Globus pallidus (tissue), 1 donor: ENCODE measurements at regions not wholly inside any gene's neighbourhood (a gene's known extent, or its start where the extent isn't known, plus 50 kb on each side); places are given as distances from the start of the nearest gene placed in this dataset.
"Not testable (repeated sequence)": the region's sequence is repeated elsewhere in the genome, so short reads cannot be mapped to it uniquely, and the experiment has no call there.

Source experiments
- DNase-seq: peaks from one replicate; pipeline ENCODE4 v3.0.0-alpha.2; 2015; ENCODE audit warnings: low spot score

GRCh38 chr1:65590279-65590678 lies 169.8 kb downstream of the LEPR start:
- no peak for DNase-seq

DNA sequence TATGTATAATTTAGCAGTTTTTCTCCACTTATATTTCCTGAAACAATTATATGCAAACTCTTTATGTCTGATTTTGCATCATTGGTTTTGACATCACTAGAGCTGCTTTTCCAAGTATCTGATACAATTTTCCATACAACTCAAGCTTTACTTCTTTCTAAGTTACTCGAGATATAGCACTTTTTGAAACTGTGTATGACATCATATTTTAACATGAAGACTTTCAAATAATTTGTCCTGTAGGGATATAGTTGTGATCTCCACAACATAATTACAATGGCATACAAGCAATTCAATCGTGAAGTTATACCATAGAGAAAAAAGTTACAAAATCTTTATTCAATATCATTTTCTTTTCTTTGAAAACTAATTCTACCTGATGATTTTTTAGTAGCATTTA lies 173.0 kb downstream of the LEPR start:
- no peak for DNase-seq

DNA sequence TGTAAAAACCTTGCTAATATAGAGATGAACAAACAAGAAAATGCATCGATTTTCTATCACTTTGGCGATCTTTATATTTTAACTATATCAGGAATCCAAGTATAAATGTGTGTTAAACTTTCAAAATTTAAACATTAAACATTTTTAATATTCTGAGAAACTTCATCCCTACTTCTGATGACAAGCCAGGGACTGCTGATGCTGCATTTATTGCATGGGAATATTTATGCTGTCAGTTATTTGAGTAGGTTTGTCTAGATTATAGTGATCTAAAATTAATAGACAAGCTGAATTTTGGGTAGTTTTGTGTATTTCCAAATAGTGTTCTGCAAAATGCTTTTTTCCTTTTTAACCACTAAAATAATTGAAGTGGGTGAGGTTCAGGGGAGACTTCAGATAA lies 175.3 kb downstream of the LEPR start:
- no peak for DNase-seq

DNA sequence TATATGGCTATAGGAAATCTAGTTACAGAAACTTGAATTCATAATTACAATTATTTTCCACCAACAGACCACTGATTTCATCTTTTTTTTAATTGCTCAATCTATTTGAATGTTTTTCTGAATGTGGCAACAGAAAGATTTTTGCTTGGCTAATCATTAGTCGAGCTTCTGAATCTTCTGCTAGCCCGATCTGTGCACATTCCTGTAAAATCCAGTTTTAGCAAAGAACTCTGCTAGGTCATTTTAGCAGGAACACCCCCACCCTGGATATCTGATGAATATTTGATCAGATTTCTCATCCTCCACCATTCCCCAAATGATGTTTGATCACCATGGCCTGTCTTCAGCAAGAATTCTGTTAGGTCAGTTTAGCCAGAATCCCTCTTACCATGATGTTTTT lies 176.3 kb downstream of the LEPR start:
- DNase-seq = no peak

GRCh38 chr1:65605621-65606020 lies 185.2 kb downstream of the LEPR start:
- DNase-seq = no peak

- no peak for DNase-seq
These were observed 186.0 kb downstream of the LEPR start for GRCh38 chr1:65606426-65606825.

DNA sequence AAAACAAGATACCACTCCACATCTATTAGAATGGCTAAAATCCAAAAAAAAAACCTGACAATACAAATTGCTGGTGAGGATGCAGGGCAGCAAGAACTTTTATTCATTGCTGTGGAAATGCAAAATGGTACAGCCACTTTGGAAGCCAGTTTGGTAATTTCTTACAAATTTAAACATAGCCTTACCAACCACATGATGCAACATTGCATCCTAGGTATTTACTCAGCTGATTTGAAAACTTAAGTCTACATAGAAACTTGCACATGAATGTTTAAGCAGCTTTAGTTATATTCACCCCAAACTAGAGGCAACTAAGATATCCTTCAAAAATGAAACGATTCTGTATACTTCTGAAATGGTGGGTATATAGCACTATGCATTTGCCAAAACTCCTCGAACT lies 178.8 kb upstream of the PDE4B start:
- DNase-seq = no peak

DNA sequence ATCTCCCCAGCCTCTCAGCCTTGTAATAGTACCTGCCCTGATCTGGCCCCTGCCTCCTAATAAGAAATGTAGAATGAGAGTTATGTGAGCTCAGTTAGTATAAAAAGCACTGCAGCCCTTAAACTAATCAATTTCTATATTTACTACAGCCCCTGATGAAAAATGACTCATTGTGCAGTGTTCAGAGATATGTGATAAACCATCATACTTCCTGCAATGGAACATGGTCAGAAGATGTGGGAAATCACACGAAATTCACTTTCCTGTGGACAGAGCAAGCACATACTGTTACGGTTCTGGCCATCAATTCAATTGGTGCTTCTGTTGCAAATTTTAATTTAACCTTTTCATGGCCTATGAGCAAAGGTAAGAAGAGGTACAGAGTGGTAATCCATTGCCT lies 176.8 kb upstream of the PDE4B start:
- DNase-seq = no peak

DNA sequence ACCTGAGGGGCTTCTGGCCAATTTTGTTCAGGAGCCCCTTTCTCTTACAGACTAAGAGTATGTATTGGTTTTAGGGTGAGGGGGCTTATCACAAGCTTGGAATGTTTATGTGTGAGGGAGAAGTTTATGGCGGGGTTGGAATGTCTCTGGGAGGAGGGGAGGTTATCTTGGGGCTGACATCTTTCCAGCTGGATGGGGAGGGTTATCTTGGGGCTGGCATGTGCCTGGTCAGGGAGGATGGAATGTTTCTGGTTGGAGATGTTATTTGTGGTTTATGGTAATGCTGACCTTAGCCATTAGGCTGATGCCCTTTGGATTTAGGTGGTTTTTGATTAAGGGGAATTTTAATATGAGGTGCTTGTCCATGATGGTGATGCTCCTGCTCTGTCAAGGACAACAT lies 171.0 kb upstream of the PDE4B start:
- not testable (repeated sequence) for DNase-seq

GRCh38 chr1:65623895-65624294 lies 168.8 kb upstream of the PDE4B start:
- no peak for DNase-seq

GRCh38 chr1:65625528-65625927 lies 167.2 kb upstream of the PDE4B start:
- DNase-seq = no peak

- no peak for DNase-seq
These were observed 166.7 kb upstream of the PDE4B start for GRCh38 chr1:65626003-65626402.

DNA sequence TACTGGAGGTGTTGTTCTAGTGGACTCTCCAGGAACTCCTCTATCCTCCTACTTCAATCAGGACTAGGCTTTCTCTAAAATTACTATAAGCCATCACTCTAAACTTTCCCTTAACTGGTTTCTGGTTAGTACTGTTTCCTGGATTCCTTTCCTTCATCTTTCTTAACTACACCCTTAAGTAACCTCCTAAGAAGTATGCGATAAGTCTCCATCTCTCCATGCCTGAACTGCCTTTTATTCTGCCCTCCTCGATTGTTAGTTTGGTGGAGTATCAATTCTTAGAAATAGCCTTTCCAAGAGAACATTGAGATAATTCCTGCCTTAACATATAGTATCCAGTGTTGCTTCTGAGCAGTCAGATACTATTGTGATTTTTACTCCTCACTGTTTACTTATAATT lies 162.9 kb upstream of the PDE4B start:
- no peak for DNase-seq

DNA sequence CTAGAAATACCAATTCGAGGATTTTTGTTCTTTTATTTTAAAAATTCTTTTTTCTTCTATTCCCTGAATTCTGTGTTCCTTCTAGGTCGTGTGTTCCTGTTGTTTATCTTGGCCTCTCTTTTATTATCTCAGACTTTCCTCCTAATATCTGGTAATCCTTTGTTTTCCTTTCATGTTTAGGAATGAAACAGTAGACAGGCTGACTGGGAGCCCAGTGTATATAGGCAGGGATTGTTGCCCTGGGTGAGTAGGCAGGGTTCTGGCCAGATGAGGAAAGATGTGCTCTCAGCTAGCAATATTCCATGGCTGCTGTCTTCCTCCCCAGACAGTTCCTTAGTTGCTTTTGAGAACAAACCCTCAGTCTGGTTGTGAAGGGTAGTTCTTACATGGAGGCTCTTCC lies 161.8 kb upstream of the PDE4B start:
- DNase-seq = no peak

DNA sequence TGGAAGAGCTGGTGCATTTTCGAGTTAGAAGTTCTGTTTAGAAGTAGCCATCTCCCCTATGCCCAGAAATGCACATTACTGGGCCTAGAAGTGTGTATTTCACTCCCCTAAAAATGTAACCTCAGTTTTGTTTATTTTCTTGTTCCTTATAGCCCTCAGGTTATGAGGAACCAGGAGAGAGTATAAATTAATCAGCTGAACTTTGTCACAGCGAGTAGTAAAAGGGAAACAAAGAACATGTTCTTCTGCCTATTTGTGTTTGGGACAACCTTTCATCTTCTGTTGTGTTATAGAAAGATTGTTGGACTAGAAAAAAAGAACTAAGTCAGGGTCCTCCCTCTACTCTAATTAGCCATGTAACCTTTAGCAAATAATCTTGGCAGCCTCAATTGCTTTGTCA lies 160.5 kb upstream of the PDE4B start:
- no peak for DNase-seq

DNA sequence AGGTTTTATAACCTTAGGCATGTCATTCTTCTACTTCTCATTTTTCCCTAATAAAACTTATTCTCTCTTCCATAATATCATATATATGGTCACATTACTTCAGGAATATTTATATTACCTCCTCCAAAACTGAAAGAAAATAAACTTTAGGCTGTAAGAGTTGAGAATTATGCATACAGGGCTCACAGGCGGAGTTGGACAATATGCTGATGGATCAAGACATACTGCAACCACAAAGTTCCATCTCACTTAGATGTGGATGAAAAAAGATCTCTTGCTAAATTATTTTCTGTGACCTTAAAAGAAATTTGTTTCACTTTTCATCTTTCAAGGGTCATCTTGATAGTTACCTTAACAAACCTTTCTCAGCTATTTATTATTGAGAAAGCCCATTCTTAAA lies 152.6 kb upstream of the PDE4B start:
- no peak for DNase-seq

GRCh38 chr1:65649185-65649584 lies 143.5 kb upstream of the PDE4B start:
- DNase-seq = not testable (repeated sequence)

DNA sequence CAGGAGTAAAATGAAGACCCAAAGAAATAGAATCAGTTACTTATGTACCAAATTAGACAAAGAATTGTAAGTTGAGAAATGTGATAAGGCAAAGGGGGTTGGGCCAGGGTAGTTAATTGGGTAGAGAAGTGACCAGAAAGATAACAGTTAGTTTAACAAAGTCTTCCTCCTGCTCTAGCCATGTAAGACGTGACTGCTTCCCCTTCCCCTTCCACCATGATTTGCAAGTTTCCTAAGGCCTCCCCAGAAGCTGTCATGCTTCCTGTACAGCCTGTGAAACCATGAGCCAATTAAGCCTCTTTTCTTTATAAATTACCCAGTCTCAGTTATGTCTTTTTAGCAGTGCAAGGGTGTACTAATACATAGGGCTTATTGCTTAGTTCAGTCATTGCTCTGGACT lies 142.0 kb upstream of the PDE4B start:
- DNase-seq = no peak

GRCh38 chr1:65654526-65654925 lies 138.2 kb upstream of the PDE4B start:
- not testable (repeated sequence) for DNase-seq

GRCh38 chr1:65657609-65658008 lies 135.1 kb upstream of the PDE4B start:
- DNase-seq = not testable (repeated sequence)

GRCh38 chr1:65658122-65658521 lies 134.6 kb upstream of the PDE4B start:
- no peak for DNase-seq

DNA sequence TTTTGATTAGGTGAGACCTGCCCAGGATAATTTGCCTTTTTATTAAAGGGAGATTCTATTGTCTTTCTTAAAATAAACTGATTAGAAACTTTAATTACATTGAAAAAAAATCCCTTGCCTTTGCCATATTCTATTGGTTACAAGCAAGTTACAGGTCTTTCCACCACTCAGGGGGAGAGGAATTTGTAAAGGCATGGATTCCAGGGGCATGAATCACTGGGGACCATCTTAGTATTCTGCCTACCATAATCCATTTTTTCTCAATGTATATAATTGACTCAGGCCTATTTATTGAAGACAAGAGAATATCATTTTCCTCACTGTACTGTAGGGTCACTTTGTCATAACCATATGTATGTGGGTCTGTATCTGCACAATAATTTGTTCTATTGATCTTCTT lies 124.3 kb upstream of the PDE4B start:
- DNase-seq = no peak

DNA sequence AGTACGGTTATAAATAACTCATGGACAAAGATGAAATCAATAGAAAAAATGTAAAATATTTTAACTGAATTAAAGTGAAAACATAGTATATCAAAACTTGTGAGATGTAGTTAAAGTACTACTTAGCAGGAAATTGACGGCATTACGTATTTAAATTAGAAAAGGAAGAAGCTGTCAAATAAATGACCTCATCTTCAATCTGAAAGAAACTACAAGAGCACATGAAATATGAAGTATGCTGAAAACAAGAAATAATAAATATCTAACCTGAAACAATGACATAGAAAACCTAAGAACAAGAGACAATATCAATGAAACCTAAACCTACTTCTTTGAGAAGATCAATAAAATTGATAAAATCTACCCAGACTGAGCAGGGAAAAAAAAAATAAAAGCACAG lies 122.2 kb upstream of the PDE4B start:
- DNase-seq = no peak

DNA sequence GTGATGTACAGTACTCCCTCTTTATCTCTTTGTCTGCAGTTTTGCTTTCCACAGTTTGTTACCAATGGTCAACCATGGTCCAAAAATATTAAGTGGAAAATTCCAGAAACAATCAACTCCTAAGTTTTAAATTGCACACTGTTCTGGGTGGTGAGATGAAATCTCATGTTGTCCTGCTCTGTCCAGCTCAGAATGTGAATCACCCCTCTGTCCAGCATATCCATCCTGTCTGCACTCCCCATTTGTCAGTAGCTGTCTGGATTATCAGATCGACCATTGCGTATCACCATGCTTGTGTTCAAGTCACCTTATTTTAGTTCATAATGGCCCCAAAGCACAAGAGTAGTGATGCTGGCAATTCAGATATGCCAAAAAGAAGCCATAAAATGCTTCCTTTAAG lies 118.2 kb upstream of the PDE4B start:
- DNase-seq = no peak

GRCh38 chr1:65679773-65680172 lies 112.9 kb upstream of the PDE4B start:
- DNase-seq = no peak
